ENCODE measurements at regions not wholly inside any gene's neighbourhood (a gene's known extent, or its start where the extent isn't known, plus 50 kb on each side); places are given as distances from the start of the nearest gene placed in this dataset.

DNA sequence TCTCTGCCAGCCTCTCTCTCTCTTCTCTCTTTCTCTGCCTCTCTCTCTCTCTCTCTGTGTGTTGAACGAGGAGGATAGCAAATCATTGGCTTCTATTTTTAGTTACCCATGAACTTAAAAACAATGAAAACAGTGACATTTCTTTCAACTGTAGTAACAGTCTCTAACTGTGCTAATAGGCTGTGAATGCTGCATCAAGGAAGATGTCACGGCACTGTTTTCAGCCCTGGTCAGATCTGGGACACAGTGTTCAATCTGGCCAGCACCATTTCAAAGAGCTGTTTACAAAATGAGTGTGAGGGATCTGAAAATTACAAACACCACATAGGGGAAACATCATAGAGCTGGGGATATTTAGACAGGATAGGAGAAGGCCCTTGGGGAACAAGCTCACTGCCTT lies 717.0 kb downstream of the FGF9 start:
- TF ChIP-seq, protein P1, sequence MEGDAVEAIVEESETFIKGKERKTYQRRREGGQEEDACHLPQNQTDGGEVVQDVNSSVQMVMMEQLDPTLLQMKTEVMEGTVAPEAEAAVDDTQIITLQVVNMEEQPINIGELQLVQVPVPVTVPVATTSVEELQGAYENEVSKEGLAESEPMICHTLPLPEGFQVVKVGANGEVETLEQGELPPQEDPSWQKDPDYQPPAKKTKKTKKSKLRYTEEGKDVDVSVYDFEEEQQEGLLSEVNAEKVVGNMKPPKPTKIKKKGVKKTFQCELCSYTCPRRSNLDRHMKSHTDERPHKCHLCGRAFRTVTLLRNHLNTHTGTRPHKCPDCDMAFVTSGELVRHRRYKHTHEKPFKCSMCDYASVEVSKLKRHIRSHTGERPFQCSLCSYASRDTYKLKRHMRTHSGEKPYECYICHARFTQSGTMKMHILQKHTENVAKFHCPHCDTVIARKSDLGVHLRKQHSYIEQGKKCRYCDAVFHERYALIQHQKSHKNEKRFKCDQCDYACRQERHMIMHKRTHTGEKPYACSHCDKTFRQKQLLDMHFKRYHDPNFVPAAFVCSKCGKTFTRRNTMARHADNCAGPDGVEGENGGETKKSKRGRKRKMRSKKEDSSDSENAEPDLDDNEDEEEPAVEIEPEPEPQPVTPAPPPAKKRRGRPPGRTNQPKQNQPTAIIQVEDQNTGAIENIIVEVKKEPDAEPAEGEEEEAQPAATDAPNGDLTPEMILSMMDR (IDR thresholded peaks at IDR 0.05): no peak
- no peak for TF ChIP-seq POLR2A (IDR thresholded peaks at IDR 0.05)

All from lower leg skin (tissue), 3 donors.